ENCODE measurements at regions not wholly inside any gene's neighbourhood (a gene's known extent, or its start where the extent isn't known, plus 50 kb on each side); places are given as distances from the start of the nearest gene placed in this dataset.

DNA sequence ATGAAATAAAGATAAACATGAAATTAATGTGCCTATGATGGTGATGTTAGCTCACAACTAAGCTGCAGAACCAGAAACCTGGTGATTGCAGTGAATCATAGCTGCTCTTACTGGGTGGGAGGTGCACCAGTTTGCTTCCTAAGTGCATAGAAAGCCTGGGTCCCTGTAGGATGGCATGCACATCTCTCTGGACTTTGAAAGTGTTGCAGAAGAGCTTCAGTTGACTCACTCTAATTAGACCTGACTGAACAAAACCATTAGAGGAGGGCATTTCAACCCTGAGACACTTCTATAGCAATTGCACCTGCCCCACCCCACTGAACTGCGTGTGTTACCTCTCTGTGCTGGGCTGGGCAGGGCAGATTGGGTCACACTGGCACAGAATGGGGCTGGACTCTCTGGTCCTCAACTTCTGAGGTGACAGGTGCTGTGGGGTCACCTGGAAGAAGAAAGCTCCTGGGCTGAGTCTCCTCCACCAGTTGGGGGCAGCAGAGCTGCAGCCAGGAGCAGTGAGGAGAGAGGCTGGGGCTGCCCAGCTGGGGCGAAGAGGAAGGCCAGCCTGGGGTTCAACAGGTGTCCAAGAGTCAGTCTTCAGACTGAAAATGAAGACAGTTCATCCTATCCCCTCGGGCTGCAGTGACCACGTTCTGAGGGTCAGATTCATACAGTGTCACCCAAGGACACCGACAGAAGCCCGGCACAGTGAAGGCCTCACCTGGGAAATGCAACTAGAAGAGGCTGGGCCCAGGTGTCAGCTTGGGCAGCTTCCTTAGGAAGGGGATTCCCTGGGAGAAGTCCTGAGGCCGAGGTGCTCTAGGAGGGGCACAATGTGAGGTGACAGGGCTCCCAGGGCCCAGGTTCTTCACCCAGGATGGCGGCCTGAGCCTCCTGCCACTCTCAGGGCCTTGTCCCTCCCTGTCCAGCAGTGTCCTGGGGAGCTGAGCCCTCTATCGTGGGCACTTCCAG lies 58.1 kb downstream of the GGTLC2 start:
- TF ChIP-seq POLR2A (IDR thresholded peaks at IDR 0.05) (no peak), CTCF (IDR thresholded peaks at IDR 0.05) (peak in 5 of 7 experiments; percentile 9 to 26 (median 22))
